HT1080 (cell line): ENCODE measurements at regions not wholly inside any gene's neighbourhood (a gene's known extent, or its start where the extent isn't known, plus 50 kb on each side); places are given as distances from the start of the nearest gene placed in this dataset.
"Not testable (repeated sequence)": the region's sequence is repeated elsewhere in the genome, so short reads cannot be mapped to it uniquely, and the experiment has no call there.

Experiments used
- DNase-seq: peaks from one replicate; pipeline ENCODE4 v3.0.0-alpha.2; 2015; ENCODE audit warnings: low read depth

GRCh38 chr9:2243666-2244555, 228.8 kb downstream of the SMARCA2 start:
- no peak for DNase-seq

GRCh38 chr9:2247340-2247739, 232.2 kb downstream of the SMARCA2 start:
- no peak for DNase-seq

- DNase-seq, result no peak
Measured at GRCh38 chr9:2248768-2249265, 233.7 kb downstream of the SMARCA2 start.

GRCh38 chr9:2253636-2254580, 238.8 kb downstream of the SMARCA2 start:
- DNase-seq, result no peak

GRCh38 chr9:2255128-2255527, 240.0 kb downstream of the SMARCA2 start:
- DNase-seq, result no peak

GRCh38 chr9:2257248-2257929, 242.2 kb downstream of the SMARCA2 start:
- DNase-seq, result no peak

GRCh38 chr9:2260417-2261306, 245.5 kb downstream of the SMARCA2 start:
- DNase-seq, result peak; percentile 73

- no peak for DNase-seq
Measured at GRCh38 chr9:2261421-2262103, 246.4 kb downstream of the SMARCA2 start.

- no peak for DNase-seq
Measured at GRCh38 chr9:2262386-2263071, 247.4 kb downstream of the SMARCA2 start.

GRCh38 chr9:2263111-2263510, 248.0 kb downstream of the SMARCA2 start:
- no peak for DNase-seq

- DNase-seq, result no peak
Measured at GRCh38 chr9:2263665-2264064, 248.5 kb downstream of the SMARCA2 start.

- no peak for DNase-seq
Measured at GRCh38 chr9:2264081-2264480, 248.9 kb downstream of the SMARCA2 start.

- DNase-seq, result no peak
Measured at GRCh38 chr9:2267181-2267745, 252.1 kb downstream of the SMARCA2 start.

- no peak for DNase-seq
Measured at GRCh38 chr9:2269778-2270177, 254.6 kb downstream of the SMARCA2 start.

- no peak for DNase-seq
Measured at GRCh38 chr9:2270565-2270964, 255.4 kb downstream of the SMARCA2 start.

GRCh38 chr9:2271426-2271825, 256.3 kb downstream of the SMARCA2 start:
- DNase-seq, result peak; percentile 69

GRCh38 chr9:2274762-2275161, 259.6 kb downstream of the SMARCA2 start:
- no peak for DNase-seq

GRCh38 chr9:2276296-2276695, 261.1 kb downstream of the SMARCA2 start:
- no peak for DNase-seq

GRCh38 chr9:2277133-2277532, 262.0 kb downstream of the SMARCA2 start:
- not testable (repeated sequence) for DNase-seq
